Neuronal stem cell (in vitro differentiated cells): ENCODE measurements at regions not wholly inside any gene's neighbourhood (a gene's known extent, or its start where the extent isn't known, plus 50 kb on each side); places are given as distances from the start of the nearest gene placed in this dataset.

Source experiments
- DNase-seq: peaks from one replicate; pipeline ENCODE4 v3.0.0-alpha.2; 2013; ENCODE audit warnings: low spot score
- H2AFZ ChIP-seq: one replicate; pipeline ENCODE4 v1.6.1; 2013; ENCODE audit warnings: mild to moderate bottlenecking, low read length, inconsistent platforms
- H2AK5ac ChIP-seq: 2 replicates; pipeline ENCODE4 v1.6.1; 2013; ENCODE audit warnings: low read depth, mild to moderate bottlenecking, inconsistent platforms, low read length, moderate library complexity, mixed read lengths
- H2BK120ac ChIP-seq: 2 replicates; pipeline ENCODE4 v1.6.1; 2013; ENCODE audit warnings: low read depth, mild to moderate bottlenecking, inconsistent platforms, low read length, moderate library complexity, mixed read lengths
- H2BK12ac ChIP-seq: one replicate; pipeline ENCODE4 v1.6.1; 2013; ENCODE audit warnings: low read length, inconsistent platforms
- H2BK15ac ChIP-seq: 2 replicates; pipeline ENCODE4 v1.6.1; 2013; ENCODE audit warnings: mild to moderate bottlenecking, low read length, inconsistent platforms, mixed read lengths
- H2BK5ac ChIP-seq: one replicate; pipeline ENCODE4 v1.6.1; 2013; ENCODE audit warnings: inconsistent platforms, mild to moderate bottlenecking, low read length, moderate library complexity
- H3K14ac ChIP-seq: one replicate; pipeline ENCODE4 v1.6.1; 2013; ENCODE audit warnings: low read length, inconsistent platforms
- H3K18ac ChIP-seq: 2 replicates; pipeline ENCODE4 v1.6.1; 2013; ENCODE audit warnings: low read length, inconsistent platforms
- H3K23ac ChIP-seq: 2 replicates; pipeline ENCODE4 v1.6.1; 2013; ENCODE audit warnings: low read depth, mild to moderate bottlenecking, mixed read lengths, low read length, inconsistent platforms; ENCODE audit not compliant: poor library complexity
- H3K27ac ChIP-seq: replicated peaks from 3 replicates; pipeline ENCODE4 v1.5.1; 2013; ENCODE audit warnings: low read length, inconsistent platforms
- H3K27me3 ChIP-seq, 3 experiments: 2 replicates each; pipeline ENCODE4 v1.6.1; 2013; ENCODE audit warnings: low read length in 3 of 3, mild to moderate bottlenecking in 2 of 3, inconsistent platforms in 1 of 3, low read depth in 1 of 3, mixed read lengths in 1 of 3, moderate library complexity in 1 of 3; ENCODE audit not compliant: control insufficient read depth in 3 of 3, insufficient read depth in 3 of 3
- H3K36me3 ChIP-seq, 2 donors: replicated peaks in 1 of 2; 2 replicates each; pipeline ENCODE4 v1.6.1; 2013; ENCODE audit warnings: low read length in 2 of 2; ENCODE audit not compliant: control insufficient read depth in 2 of 2, insufficient read depth in 2 of 2
- H3K4ac ChIP-seq: 2 replicates; pipeline ENCODE4 v1.6.1; 2013; ENCODE audit warnings: inconsistent platforms, mild to moderate bottlenecking, low read length, moderate library complexity
- H3K4me1 ChIP-seq, 2 donors: 1 replicate in 1 of 2; 2 replicates in 1 of 2; pipeline ENCODE4 v1.6.1; 2013; ENCODE audit warnings: low read length in 2 of 2, low read depth in 1 of 2; ENCODE audit not compliant: control insufficient read depth in 2 of 2, insufficient read depth in 1 of 2
- H3K4me2 ChIP-seq: one replicate; pipeline ENCODE4 v1.6.1; 2013; ENCODE audit warnings: mild to moderate bottlenecking, low read length, inconsistent platforms; ENCODE audit not compliant: insufficient read depth, poor library complexity, severe bottlenecking
- H3K4me3 ChIP-seq, 2 donors: 2 replicates each; pipeline ENCODE4 v1.5.1; 2013; ENCODE audit warnings: low read length in 2 of 2, mild to moderate bottlenecking in 2 of 2, inconsistent platforms in 1 of 2, moderate library complexity in 1 of 2
- H3K79me1 ChIP-seq: one replicate; pipeline ENCODE4 v1.6.1; 2013; ENCODE audit warnings: low read depth, mild to moderate bottlenecking, inconsistent platforms, low read length, moderate library complexity
- H3K9ac ChIP-seq: one replicate; pipeline ENCODE4 v1.6.1; 2013; ENCODE audit warnings: mild to moderate bottlenecking, low read depth, low read length, inconsistent platforms; ENCODE audit not compliant: poor library complexity
- H3K9me3 ChIP-seq, 2 donors: replicated peaks in 1 of 2; 2 replicates each; pipeline versions ENCODE3 to v1.6.1; 2013; ENCODE audit warnings: low read length in 2 of 2, mild to moderate bottlenecking in 2 of 2, inconsistent platforms in 1 of 2, low read depth in 1 of 2, mixed read lengths in 1 of 2, moderate library complexity in 1 of 2; ENCODE audit not compliant: control insufficient read depth in 2 of 2, insufficient read depth in 1 of 2
- H4K8ac ChIP-seq: one replicate; pipeline ENCODE4 v1.6.1; 2013; ENCODE audit warnings: low read depth, mild to moderate bottlenecking, inconsistent platforms, low read length, moderate library complexity
- H4K91ac ChIP-seq: one replicate; pipeline ENCODE4 v1.6.1; 2013; ENCODE audit warnings: low read length, low read depth, mild to moderate bottlenecking, inconsistent platforms; ENCODE audit not compliant: poor library complexity
- WGBS, 2 donors: extraction: QIAGEN DNeasy Blood & Tissue Kit; methylation state at CpG; one replicate each; pipeline ENCODE4 v1.1.7; 2013; ENCODE audit warnings: missing lambda C conversion rate in 2 of 2, mixed read lengths in 1 of 2; ENCODE audit not compliant: insufficient read length in 2 of 2, insufficient replicate concordance in 1 of 2; ENCODE audit errors: extremely low coverage in 2 of 2; 5-methylcytosine and 5-hydroxymethylcytosine counted together

- H3K27ac ChIP-seq = no peak overlapping the region
- H3K4me3 ChIP-seq = no peak overlapping the region
- no peak overlapping the region for H4K91ac ChIP-seq
- peaks cover 3 to 6% of the 10 kb centered on the region in 2 donors for H3K4me1 ChIP-seq
- H3K4ac ChIP-seq = no peak overlapping the region
- H4K8ac ChIP-seq = no peak overlapping the region
- peaks cover 0 to 2% of the 10 kb centered on the region in 2 donors for H3K9me3 ChIP-seq
- no peaks in the 10 kb centered on the region for H3K36me3 ChIP-seq
- H2BK12ac ChIP-seq = no peak overlapping the region
- no peaks in the 10 kb centered on the region for H3K27me3 ChIP-seq
- no peak overlapping the region for H3K14ac ChIP-seq
- H2BK5ac ChIP-seq = no peak overlapping the region
- H3K4me2 ChIP-seq = no peak overlapping the region
- H2AFZ ChIP-seq = no peak overlapping the region
- H2BK15ac ChIP-seq = no peak overlapping the region
- H2AK5ac ChIP-seq = no peak overlapping the region
- H3K23ac ChIP-seq = no peak overlapping the region
- no peak for DNase-seq
- H2BK120ac ChIP-seq = no peak overlapping the region
- H3K9ac ChIP-seq = no peak overlapping the region
- no peaks in the 10 kb centered on the region for H3K79me1 ChIP-seq
- H3K18ac ChIP-seq = no peak overlapping the region
- WGBS, 2 donors = no CpG with 5 or more reads among the region's 4 CpGs
These were observed 203.4 kb upstream of the HES1 start for GRCh38 chr3:193932576-193932975.

DNA sequence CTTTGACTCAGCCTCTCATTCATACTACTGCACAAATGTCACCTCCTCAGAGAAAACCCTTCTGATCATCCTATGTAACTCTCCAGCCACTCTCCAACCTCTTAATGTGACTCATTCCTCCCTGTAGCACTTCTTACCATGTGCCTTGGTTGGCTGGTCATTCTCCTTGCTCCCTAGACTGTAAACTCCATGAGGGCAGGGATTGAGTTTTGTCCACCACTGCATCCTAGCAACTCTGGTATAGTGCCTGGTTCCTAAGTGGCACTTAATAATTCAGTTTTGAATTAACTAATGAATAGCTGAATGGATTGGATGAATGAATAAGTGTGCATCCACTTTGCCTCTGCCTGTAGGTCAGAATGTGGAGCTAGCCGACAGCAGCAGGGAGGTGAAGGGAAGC, 202.5 kb upstream of the HES1 start:
- Histone ChIP-seq H2BK5ac (no peak overlapping the region), H3K23ac (no peak overlapping the region), H3K4me1 (peaks cover 6 to 7% of the 10 kb centered on the region in 2 donors), H3K9me3 (peaks cover 0 to 2% of the 10 kb centered on the region in 2 donors), H3K14ac (no peak overlapping the region), H3K4ac (no peak overlapping the region), H2BK15ac (no peak overlapping the region), H2AFZ (no peak overlapping the region), H3K27ac (no peak overlapping the region), H3K27me3 (no peaks in the 10 kb centered on the region), H3K79me1 (no peaks in the 10 kb centered on the region), H2AK5ac (no peak overlapping the region), H2BK12ac (no peak overlapping the region), H4K91ac (no peak overlapping the region), H3K4me3 (no peak overlapping the region), H3K18ac (no peak overlapping the region), H2BK120ac (no peak overlapping the region), H4K8ac (no peak overlapping the region), H3K9ac (no peak overlapping the region), H3K36me3 (no peaks in the 10 kb centered on the region), H3K4me2 (no peak overlapping the region)
- no peak for DNase-seq
- no CpG with 5 or more reads among the region's 1 CpG for WGBS, 2 donors

DNA sequence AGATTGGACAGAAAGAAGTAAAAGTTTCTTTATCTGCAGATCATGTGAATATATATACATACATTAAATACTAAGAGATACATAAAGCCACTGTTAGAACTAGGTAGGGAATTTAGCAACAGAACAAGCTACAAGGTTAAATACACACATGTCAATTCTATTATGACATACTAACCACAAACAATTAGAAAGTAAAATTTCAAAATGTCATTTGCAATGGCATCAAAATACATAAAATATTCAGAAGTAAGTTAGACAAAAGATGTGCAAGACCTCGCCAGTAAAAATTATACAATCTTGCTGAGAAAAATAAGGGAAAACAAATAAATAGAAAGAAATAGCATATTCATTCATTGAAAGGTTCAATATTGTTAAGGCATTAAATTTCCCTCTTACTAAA, 200.0 kb upstream of the HES1 start:
- H3K9ac ChIP-seq = no peak overlapping the region
- H3K36me3 ChIP-seq = no peaks in the 10 kb centered on the region
- no peak overlapping the region for H3K4me3 ChIP-seq
- no peaks in the 10 kb centered on the region for H3K27me3 ChIP-seq
- no peak overlapping the region for H4K8ac ChIP-seq
- no peak overlapping the region for H3K23ac ChIP-seq
- H3K4ac ChIP-seq = no peak overlapping the region
- no peak overlapping the region for H3K27ac ChIP-seq
- H3K4me2 ChIP-seq = no peak overlapping the region
- H3K14ac ChIP-seq = no peak overlapping the region
- H2BK5ac ChIP-seq = no peak overlapping the region
- no peak overlapping the region for H2BK12ac ChIP-seq
- no peak overlapping the region for H2AK5ac ChIP-seq
- H3K9me3 ChIP-seq = peaks cover 0 to 2% of the 10 kb centered on the region in 2 donors
- H2BK15ac ChIP-seq = no peak overlapping the region
- H3K18ac ChIP-seq = no peak overlapping the region
- WGBS, 2 donors = no CpG with 5 or more reads among the region's 1 CpG
- no peak overlapping the region for H2BK120ac ChIP-seq
- H2AFZ ChIP-seq = no peak overlapping the region
- no peak overlapping the region for H4K91ac ChIP-seq
- H3K79me1 ChIP-seq = no peaks in the 10 kb centered on the region
- DNase-seq = no peak
- peaks cover 11 to 12% of the 10 kb centered on the region in 2 donors for H3K4me1 ChIP-seq

DNA sequence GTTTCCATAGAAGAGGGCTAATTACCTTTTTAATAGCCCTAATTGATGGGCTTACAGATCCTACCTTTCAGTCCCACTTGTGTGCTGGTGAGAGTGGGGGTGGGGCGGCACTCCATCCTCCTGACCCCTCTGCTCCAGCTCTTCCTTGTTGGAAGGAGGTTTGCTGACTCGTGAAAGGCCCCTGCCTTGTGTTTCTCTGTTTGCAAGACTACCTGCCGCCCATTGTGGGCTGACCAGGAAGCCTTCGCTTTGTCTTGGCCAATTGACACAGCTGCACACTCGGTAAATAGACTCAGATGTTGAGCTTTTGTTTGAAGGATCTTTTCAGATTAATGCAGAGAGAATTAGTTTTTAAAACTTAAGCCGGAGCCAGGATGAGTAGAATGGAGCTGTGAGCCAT, 197.3 kb upstream of the HES1 start:
- no peaks in the 10 kb centered on the region for H3K27me3 ChIP-seq
- H3K4me1 ChIP-seq = peaks cover 22 to 26% of the 10 kb centered on the region in 2 donors
- WGBS, 2 donors = no CpG with 5 or more reads among the region's 6 CpGs
- H2BK5ac ChIP-seq = no peak overlapping the region
- H3K4me2 ChIP-seq = no peak overlapping the region
- no peak overlapping the region for H2BK120ac ChIP-seq
- H2BK15ac ChIP-seq = no peak overlapping the region
- no peak overlapping the region for H3K4me3 ChIP-seq
- H4K8ac ChIP-seq = no peak overlapping the region
- H3K4ac ChIP-seq = no peak overlapping the region
- H3K18ac ChIP-seq = no peak overlapping the region
- H3K79me1 ChIP-seq = no peaks in the 10 kb centered on the region
- H4K91ac ChIP-seq = no peak overlapping the region
- no peak overlapping the region for H3K27ac ChIP-seq
- H2AK5ac ChIP-seq = no peak overlapping the region
- no peaks in the 10 kb centered on the region for H3K36me3 ChIP-seq
- H3K9ac ChIP-seq = no peak overlapping the region
- peak overlapping the region; percentile 65 for H2AFZ ChIP-seq
- H2BK12ac ChIP-seq = no peak overlapping the region
- no peaks in the 10 kb centered on the region for H3K9me3 ChIP-seq
- peak; percentile 74 for DNase-seq
- H3K14ac ChIP-seq = no peak overlapping the region
- no peak overlapping the region for H3K23ac ChIP-seq
